ENCODE measurements at regions not wholly inside any gene's neighbourhood (a gene's known extent, or its start where the extent isn't known, plus 50 kb on each side); places are given as distances from the start of the nearest gene placed in this dataset.

DNA sequence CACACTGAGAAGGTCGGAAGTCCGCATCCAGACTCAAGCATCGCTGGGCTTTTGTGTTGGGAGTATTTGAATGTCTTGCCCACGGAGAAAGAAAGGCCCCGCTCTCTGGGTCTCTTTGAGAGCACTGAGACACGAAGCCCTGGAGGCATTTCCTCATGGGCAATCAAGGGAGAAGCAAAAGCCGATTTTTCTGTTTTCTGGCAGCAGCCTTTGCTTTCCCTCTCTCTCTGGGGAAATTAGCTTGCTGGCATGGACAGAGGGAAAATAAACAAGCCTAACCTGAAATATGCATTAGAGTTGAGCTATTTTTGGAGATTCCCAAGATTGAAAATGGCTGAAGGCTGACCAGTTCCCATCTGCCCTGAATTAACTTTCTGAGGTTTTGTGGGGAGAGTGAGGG is 238.7 kb downstream of the HAPSTR1 start:
- ChIA-PET CTCF (no interaction called here), POLR2A (no interaction called here)
- Histone ChIP-seq H3K27me3 (ENCODE audit: control insufficient read depth, insufficient read depth, low read length) (no peaks in the 10 kb centered on the region), H3K4me3 (ENCODE audit: low read depth, low read length) (no peak overlapping the region), H3K36me3 (ENCODE audit: control insufficient read depth, insufficient read depth, low read length) (no peaks in the 10 kb centered on the region)
- TF ChIP-seq, protein P1, sequence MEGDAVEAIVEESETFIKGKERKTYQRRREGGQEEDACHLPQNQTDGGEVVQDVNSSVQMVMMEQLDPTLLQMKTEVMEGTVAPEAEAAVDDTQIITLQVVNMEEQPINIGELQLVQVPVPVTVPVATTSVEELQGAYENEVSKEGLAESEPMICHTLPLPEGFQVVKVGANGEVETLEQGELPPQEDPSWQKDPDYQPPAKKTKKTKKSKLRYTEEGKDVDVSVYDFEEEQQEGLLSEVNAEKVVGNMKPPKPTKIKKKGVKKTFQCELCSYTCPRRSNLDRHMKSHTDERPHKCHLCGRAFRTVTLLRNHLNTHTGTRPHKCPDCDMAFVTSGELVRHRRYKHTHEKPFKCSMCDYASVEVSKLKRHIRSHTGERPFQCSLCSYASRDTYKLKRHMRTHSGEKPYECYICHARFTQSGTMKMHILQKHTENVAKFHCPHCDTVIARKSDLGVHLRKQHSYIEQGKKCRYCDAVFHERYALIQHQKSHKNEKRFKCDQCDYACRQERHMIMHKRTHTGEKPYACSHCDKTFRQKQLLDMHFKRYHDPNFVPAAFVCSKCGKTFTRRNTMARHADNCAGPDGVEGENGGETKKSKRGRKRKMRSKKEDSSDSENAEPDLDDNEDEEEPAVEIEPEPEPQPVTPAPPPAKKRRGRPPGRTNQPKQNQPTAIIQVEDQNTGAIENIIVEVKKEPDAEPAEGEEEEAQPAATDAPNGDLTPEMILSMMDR (IDR thresholded peaks at IDR 0.05; ENCODE audit: insufficient read depth, low read depth, low read length), result no peak
- DNase-seq (ENCODE audit: low read depth), result no peak

DNA sequence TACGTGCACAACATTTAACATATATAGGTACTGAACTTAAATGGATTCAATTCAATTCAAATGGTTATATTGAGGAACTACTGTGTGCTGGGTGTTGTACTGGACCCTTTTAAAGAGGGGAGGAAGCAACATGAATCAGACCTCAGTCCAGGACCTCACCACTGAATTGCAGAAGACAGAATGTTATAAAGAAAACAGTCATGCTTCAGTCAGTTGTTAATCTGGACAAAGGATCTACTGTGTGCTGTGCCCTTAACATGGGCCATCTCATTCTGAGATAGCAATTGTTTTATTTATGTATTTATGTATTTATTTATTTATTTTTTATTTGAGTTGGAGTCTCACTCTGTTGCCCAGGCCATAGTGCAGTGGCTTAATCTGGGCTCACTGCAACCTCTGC is 240.1 kb downstream of the HAPSTR1 start:
- POLR2A ChIA-PET, result no interaction called here
- DNase-seq (ENCODE audit: low read depth), result no peak

DNA sequence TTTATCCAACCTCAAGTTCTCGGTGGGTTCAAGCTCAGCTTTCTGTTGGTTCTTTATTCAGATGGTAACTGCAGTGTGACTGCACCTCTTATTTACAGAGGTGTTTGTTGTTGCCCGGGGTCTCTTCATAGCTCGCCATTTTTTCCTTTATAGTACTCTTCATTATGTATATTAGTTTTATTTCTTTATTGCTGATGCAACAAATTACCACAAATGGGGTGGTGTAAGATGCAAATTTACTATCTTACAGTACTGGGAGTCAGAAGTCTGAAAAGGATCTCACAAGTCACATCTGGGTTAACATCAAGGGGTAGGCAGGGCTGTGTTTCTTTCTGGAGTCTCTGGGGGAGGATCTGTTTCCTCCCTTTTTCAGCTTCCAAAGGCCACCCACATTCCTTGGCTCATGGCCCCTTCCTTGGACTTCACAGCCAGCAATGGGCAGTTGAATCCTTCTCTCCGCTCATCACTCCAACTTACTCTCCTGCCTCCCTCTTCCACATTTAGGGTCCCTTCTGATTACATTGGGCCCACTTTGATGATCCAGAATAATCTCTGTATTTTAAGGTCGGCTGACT is 241.2 kb downstream of the HAPSTR1 start:
- POLR2A ChIA-PET, result no interaction called here
- CTCF ChIA-PET, result no interaction called here
- H3K4me3 ChIP-seq (ENCODE audit: low read depth, low read length), result no peak overlapping the region
- TF ChIP-seq, protein P1 (IDR thresholded peaks at IDR 0.05; ENCODE audit: insufficient read depth, low read depth, low read length), result no peak
- H3K36me3 ChIP-seq (ENCODE audit: control insufficient read depth, insufficient read depth, low read length), result no peaks in the 10 kb centered on the region
- no peak for DNase-seq (ENCODE audit: low read depth)
- no peaks in the 10 kb centered on the region for H3K27me3 ChIP-seq (ENCODE audit: control insufficient read depth, insufficient read depth, low read length)

More for the DNA sequence above, 240.1 kb downstream of the HAPSTR1 start:
- CTCF ChIA-PET, result no interaction called here
- Histone ChIP-seq H3K27me3 (ENCODE audit: control insufficient read depth, insufficient read depth, low read length) (no peaks in the 10 kb centered on the region), H3K4me3 (ENCODE audit: low read depth, low read length) (no peak overlapping the region), H3K36me3 (ENCODE audit: control insufficient read depth, insufficient read depth, low read length) (no peaks in the 10 kb centered on the region)
- TF ChIP-seq, protein P1 (IDR thresholded peaks at IDR 0.05; ENCODE audit: insufficient read depth, low read depth, low read length), result no peak

DNA sequence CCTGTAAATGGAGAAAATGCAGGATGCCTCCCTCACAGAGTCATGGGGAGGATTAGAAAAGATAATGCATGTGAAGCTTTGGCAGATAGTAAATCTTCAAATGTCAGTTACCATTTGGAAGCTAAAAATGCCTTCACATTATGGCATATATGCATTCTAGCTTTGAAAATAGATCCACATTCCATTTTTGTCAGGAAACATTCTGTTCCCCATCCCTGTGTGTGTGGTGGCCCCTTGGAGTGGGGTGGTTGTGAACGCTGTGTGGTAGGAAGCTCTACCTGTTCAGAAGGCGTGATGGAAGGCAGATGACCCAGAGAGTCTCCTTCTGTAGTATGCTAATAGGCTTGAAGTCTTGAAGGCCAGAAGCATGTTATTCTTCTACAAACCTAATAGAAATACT is 242.0 kb downstream of the HAPSTR1 start:
- DNase-seq (ENCODE audit: low read depth), result no peak
- POLR2A ChIA-PET, result no interaction called here
- no peaks in the 10 kb centered on the region for H3K36me3 ChIP-seq (ENCODE audit: control insufficient read depth, insufficient read depth, low read length)
- TF ChIP-seq, protein P1 (IDR thresholded peaks at IDR 0.05; ENCODE audit: insufficient read depth, low read depth, low read length), result no peak
- CTCF ChIA-PET, result no interaction called here
- H3K27me3 ChIP-seq (ENCODE audit: control insufficient read depth, insufficient read depth, low read length), result no peaks in the 10 kb centered on the region
- H3K4me3 ChIP-seq (ENCODE audit: low read depth, low read length), result no peak overlapping the region

DNA sequence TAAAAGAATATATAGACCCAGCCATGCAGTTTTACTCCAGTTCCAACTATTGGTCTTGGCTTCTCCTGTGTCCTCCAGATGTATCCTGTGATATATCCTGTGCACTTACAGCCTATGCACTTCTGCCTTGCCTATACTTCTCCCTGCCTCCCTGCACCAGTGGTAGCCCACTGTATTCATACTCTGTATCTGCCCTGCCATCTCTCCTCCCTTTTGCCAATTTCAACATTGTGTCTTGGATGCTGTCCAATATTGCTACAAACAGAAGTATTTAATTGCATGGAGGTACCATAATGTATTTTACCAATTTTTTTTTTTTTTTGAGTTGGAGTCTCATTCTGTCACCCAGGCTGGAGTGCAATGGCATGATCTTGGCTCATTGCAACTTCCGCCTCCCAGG is 242.7 kb downstream of the HAPSTR1 start:
- ChIA-PET CTCF (no interaction called here), POLR2A (no interaction called here)
- DNase-seq (ENCODE audit: low read depth), result no peak
- Histone ChIP-seq H3K27me3 (ENCODE audit: control insufficient read depth, insufficient read depth, low read length) (no peaks in the 10 kb centered on the region), H3K4me3 (ENCODE audit: low read depth, low read length) (no peak overlapping the region), H3K36me3 (ENCODE audit: control insufficient read depth, insufficient read depth, low read length) (no peaks in the 10 kb centered on the region)
- TF ChIP-seq, protein P1 (IDR thresholded peaks at IDR 0.05; ENCODE audit: insufficient read depth, low read depth, low read length), result no peak

All from BJ (cell line).